HFF-Myc (cell line): ENCODE measurements at regions not wholly inside any gene's neighbourhood (a gene's known extent, or its start where the extent isn't known, plus 50 kb on each side); places are given as distances from the start of the nearest gene placed in this dataset.

Source experiments
- DNase-seq: peaks from one replicate; pipeline ENCODE4 v3.0.0-alpha.2; 2011; ENCODE audit warnings: low read depth; ENCODE audit errors: extremely low read depth
- H3K4me3 ChIP-seq: replicated peaks from 2 replicates; pipeline ENCODE4 v1.5.1; 2011; ENCODE audit warnings: low read depth, mild to moderate bottlenecking, control low read depth, low read length
- TF ChIP-seq, protein P1 (sequence below): IDR thresholded peaks from 2 replicates; pipeline ENCODE4 v1.5.1; 2012; ENCODE audit warnings: mild to moderate bottlenecking, low read depth, low read length, control low read depth; ENCODE audit errors: missing control alignments

- no peak for DNase-seq
- no peak overlapping the region for H3K4me3 ChIP-seq
- TF ChIP-seq, protein P1, sequence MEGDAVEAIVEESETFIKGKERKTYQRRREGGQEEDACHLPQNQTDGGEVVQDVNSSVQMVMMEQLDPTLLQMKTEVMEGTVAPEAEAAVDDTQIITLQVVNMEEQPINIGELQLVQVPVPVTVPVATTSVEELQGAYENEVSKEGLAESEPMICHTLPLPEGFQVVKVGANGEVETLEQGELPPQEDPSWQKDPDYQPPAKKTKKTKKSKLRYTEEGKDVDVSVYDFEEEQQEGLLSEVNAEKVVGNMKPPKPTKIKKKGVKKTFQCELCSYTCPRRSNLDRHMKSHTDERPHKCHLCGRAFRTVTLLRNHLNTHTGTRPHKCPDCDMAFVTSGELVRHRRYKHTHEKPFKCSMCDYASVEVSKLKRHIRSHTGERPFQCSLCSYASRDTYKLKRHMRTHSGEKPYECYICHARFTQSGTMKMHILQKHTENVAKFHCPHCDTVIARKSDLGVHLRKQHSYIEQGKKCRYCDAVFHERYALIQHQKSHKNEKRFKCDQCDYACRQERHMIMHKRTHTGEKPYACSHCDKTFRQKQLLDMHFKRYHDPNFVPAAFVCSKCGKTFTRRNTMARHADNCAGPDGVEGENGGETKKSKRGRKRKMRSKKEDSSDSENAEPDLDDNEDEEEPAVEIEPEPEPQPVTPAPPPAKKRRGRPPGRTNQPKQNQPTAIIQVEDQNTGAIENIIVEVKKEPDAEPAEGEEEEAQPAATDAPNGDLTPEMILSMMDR: no peak
These were observed 162.5 kb downstream of the GPR37 start for GRCh38 chr7:124603066-124603465.

- TF ChIP-seq, protein P1: no peak
- H3K4me3 ChIP-seq: no peak overlapping the region
- DNase-seq: no peak
These were observed 168.1 kb downstream of the GPR37 start for GRCh38 chr7:124597509-124597908.

GRCh38 chr7:124596881-124597280 lies 168.7 kb downstream of the GPR37 start:
- TF ChIP-seq, protein P1: no peak
- H3K4me3 ChIP-seq: no peak overlapping the region
- DNase-seq: no peak

- TF ChIP-seq, protein P1: no peak
- DNase-seq: no peak
- H3K4me3 ChIP-seq: no peak overlapping the region
These were observed 174.8 kb downstream of the GPR37 start for GRCh38 chr7:124590814-124591213.

DNA sequence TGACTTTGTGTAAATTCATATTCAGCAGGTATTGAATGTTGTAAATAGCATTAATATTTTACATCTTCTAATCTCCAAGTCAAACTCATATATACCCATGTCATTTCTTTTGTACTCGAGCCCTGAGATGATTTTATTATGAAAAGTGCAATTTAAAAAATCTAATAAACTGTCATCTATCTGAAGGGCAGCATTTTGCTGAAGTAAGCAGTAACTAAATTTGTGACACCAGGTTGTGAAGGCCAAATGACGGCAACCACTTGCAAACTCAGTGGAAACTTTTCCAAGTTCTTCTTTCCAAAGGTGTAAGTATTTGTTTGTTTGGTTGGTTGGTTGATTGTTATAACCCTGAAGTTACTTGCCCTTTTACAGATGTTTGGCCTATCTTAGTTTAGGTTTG lies 188.3 kb downstream of the GPR37 start:
- TF ChIP-seq, protein P1: no peak
- H3K4me3 ChIP-seq: no peak overlapping the region
- DNase-seq: no peak

GRCh38 chr7:124575176-124575575 lies 190.4 kb downstream of the GPR37 start:
- DNase-seq: no peak
- H3K4me3 ChIP-seq: no peak overlapping the region
- TF ChIP-seq, protein P1: no peak

DNA sequence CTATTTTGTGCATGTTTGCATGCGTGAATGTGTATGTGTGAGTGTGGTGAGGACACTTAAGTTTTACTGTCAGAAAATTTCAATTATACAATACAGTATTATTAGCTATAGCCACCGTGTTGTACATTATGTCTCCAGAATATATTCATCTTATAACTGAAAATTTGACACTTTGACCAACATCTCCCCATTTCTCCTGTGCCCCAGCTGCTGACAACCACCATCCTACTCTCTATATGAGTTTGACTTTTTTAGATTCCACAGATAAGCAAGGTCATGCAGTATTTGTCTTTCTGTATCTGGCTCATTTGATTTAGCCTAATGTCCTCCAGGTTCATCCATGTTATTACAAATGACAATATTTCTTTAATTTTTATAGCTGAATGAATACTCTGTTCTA lies 195.0 kb downstream of the GPR37 start:
- TF ChIP-seq, protein P1: no peak
- DNase-seq: no peak
- no peak overlapping the region for H3K4me3 ChIP-seq
